ENCODE measurements at regions not wholly inside any gene's neighbourhood (a gene's known extent, or its start where the extent isn't known, plus 50 kb on each side); places are given as distances from the start of the nearest gene placed in this dataset.

GRCh38 chr14:38110258-38110657 lies 97.4 kb upstream of the SSTR1 start:
- no peak for TF ChIP-seq GLI2 (tag by site-specific recombination; IDR thresholded peaks at IDR 0.05; ENCODE audit: borderline replicate concordance, low read depth)
- no peak for TF ChIP-seq CTCF (tag by site-specific recombination; IDR thresholded peaks at IDR 0.05)
- no peak for TF ChIP-seq KLF16 (tag by site-specific recombination; IDR thresholded peaks at IDR 0.05)
- TF ChIP-seq ZNF394 (tag by site-specific recombination; IDR thresholded peaks at IDR 0.05; ENCODE audit: borderline replicate concordance): no peak
- TF ChIP-seq ZNF274 (IDR thresholded peaks at IDR 0.05; ENCODE audit: low read length): no peak
- TF ChIP-seq ZNF274 (tag by site-specific recombination; IDR thresholded peaks at IDR 0.05; ENCODE audit: borderline replicate concordance): no peak
- no peak for TF ChIP-seq ZFP37 (tag by site-specific recombination; IDR thresholded peaks at IDR 0.05)
- no peak for TF ChIP-seq ZBTB20 (tag by site-specific recombination; IDR thresholded peaks at IDR 0.05)
